CD4-positive, alpha-beta T cell treated with Interleukin-21 for 1 hour (primary cell): ENCODE measurements at regions not wholly inside any gene's neighbourhood (a gene's known extent, or its start where the extent isn't known, plus 50 kb on each side); places are given as distances from the start of the nearest gene placed in this dataset.

Source experiments
- DNase-seq: peaks from one replicate; pipeline ENCODE4 v3.0.0-alpha.2; 2020

- DNase-seq, result no peak
Observed at GRCh38 chr10:130230036-130230435, 93.8 kb downstream of the GLRX3 start.

GRCh38 chr10:130230611-130231010 lies 94.4 kb downstream of the GLRX3 start:
- no peak for DNase-seq

GRCh38 chr10:130231251-130231741 lies 95.1 kb downstream of the GLRX3 start:
- no peak for DNase-seq

- no peak for DNase-seq
Observed at GRCh38 chr10:130232166-130233034, 96.2 kb downstream of the GLRX3 start.

DNA sequence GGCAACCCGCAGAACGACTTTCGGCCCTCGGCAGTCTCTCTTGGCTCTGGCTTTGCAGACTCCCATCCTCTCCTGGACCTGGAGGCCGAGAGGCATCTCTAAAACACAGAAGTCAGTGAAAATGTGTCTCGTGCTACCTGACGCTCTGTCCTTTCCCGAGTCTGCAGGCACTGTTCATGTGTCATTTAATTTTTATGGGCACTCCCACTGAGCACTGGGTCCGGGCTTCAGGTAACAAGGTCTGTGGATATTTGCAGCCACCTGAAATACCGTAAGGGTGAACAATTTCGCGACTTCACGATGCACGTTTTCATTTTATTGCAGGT lies 96.8 kb downstream of the GLRX3 start:
- DNase-seq, result no peak

DNA sequence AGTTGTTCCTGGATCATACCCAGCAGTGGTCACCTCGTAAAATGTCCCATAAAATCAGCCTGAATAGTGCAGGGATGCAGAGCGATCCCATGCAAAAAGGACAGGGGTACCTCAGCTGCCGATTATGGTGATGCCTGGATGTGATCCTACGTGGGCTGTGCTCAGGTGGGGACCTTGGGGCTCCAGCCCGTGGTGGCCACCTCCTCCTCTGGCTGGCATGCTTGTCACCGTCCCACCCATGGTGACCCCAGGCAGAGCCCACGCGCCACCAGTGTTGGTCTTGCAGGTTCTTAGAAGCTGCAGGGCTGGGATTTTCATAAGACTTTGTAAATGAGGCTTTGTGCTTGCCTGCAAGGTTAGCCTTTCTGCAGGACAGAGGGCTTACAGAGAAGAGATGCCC lies 97.2 kb downstream of the GLRX3 start:
- DNase-seq, result no peak

GRCh38 chr10:130234171-130234965 lies 98.2 kb downstream of the GLRX3 start:
- no peak for DNase-seq

- DNase-seq, result no peak
Observed at GRCh38 chr10:130236711-130237110, 100.5 kb downstream of the GLRX3 start.

GRCh38 chr10:130240409-130240808 lies 104.2 kb downstream of the GLRX3 start:
- no peak for DNase-seq

DNA sequence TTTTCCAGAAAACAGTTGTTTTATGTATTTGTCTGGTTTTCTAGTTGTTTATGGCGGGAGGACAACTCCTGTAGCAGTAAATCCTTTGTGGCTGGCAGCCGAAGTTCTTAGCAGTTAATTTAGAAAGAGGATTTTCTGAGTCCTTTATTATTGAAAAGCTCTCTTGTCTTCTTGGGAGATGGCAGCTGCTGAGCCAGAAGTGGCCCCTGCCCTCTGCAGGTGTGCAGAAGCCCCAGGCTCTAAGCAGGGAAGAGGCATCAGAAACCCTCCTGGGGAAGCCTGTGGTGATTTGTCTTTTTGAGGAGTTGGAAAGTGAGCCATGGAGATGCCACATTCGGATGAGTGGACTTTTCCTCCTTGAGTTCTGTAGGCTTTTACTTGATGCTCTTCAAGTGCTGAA lies 106.3 kb downstream of the GLRX3 start:
- DNase-seq, result no peak

DNA sequence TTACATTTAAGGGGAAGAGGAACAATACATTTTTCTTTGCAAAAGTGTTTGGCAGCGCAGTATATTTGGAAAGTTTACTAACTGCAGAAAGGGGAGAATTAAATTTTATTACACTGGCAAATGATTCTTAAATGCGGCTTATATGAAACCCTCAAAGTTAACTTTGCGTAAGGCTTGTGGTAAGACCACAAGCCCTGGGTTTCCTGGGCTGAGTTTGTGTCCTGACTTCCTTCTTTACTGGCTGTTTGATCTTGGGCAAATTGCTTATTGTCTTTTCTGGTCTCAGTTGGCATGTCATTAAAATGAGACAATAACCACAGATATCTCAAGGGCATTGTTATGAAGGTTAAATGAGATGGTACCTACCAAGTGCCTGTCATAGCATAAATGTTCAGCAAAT lies 106.8 kb downstream of the GLRX3 start:
- DNase-seq, result no peak

DNA sequence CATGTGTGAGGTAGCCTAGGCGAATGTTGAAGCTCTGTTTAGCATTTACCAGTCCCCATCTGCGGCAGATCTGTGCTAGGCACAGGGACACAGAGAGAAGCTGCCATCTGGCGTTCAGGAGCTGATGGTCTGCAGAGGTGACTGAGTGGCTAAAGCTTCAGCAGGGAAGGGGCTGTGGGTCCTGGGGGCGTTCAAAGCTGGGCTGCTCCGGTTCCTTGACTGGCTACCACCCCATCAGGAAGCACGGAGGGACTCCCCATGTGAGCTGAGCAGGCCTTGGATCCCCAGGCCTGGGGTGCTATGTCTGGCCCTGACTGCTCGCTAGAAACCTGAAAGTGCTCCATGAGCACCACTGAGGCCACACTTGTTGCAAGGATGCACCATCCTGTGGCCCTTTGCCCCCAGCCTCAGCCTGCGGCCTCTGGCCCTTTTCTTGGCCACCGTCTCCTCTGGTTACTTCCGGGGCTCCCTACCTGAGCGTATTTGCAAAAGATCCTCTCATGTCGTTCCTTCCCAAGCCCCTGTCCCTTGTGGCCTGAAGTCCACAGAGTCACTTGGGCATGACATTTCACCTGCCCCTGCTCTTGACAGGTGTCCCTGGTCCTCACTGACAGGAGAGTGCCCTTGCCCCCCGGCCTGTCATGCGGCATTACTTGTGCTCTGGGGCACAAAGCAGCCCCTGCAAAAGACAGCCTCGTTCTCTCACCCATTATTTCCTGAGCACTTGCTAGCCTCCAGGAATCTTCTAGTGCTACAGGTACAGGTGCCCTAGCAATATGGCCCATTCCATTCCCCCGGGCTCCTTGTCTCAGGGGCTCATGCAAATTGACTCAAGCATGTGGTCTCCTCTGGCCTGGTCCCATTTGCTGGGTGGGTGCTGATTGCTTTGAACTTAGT lies 108.1 kb downstream of the GLRX3 start:
- DNase-seq, result no peak

- DNase-seq, result no peak
Observed at GRCh38 chr10:130244928-130245495, 108.8 kb downstream of the GLRX3 start.

- no peak for DNase-seq
Observed at GRCh38 chr10:130246113-130246512, 109.9 kb downstream of the GLRX3 start.

DNA sequence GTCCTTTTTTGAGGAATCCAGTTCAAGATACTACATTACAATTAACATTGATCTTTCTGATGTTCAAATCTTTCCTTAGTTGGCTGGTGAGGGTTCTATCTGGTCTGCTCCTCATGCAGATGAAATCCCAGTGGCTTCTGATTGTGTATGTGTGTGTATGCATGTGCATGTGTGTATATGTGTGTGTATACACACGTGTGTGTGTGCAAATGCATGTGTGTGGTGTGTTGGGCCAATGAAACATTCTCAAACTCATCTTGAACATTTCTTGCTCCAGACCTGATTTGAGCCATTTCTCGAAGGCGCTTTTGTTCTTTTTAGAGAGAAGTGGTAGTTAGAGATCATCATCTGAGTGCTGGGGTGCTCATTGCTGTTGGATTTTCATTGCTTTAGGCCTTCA lies 113.9 kb downstream of the GLRX3 start:
- DNase-seq, result no peak

- DNase-seq, result no peak
Observed at GRCh38 chr10:130251766-130252165, 115.6 kb downstream of the GLRX3 start.

- DNase-seq, result no peak
Observed at GRCh38 chr10:130254243-130254642, 118.1 kb downstream of the GLRX3 start.

GRCh38 chr10:130254662-130255061 lies 118.5 kb downstream of the GLRX3 start:
- no peak for DNase-seq

- DNase-seq, result no peak
Observed at GRCh38 chr10:130255777-130256176, 119.6 kb downstream of the GLRX3 start.

DNA sequence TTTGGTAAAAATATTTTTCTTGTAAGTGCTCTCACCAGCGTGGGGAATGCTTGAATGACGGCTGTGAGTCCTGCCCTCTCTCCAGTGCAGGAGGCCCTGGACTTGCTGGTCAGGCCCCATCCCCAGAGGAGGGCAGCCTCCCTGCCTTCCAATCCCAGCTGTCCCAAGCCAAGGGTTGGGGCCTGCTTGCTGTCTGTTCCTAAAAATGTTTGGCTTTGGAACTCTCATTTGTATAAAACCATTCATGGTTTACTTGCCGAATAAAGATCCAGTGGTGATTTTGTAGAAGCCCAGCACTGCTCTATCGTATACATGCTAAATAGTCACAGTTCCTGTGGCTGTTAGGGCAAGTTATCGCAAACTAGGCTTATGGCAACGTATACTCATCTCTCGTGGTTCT lies 121.7 kb downstream of the GLRX3 start:
- no peak for DNase-seq

DNA sequence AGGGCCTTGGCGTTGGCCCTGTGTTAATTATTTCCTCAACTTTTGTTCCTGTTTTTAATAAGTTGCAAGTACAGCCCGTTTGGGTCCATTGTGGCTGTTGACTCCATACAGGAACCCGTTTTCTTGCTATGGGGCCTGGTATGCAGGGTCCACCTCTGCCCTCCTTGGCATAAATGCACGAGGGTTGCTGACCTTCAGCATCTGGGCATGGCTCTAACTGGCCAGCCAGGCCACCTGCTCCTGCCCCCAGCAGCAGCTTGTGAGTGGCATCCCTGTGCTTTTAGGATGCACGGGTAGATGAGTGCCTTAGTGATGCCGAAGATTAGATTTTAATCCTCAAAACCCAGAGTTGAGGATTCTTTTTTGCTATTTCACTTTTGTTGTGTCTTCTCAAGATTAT lies 123.2 kb downstream of the GLRX3 start:
- DNase-seq, result no peak

DNA sequence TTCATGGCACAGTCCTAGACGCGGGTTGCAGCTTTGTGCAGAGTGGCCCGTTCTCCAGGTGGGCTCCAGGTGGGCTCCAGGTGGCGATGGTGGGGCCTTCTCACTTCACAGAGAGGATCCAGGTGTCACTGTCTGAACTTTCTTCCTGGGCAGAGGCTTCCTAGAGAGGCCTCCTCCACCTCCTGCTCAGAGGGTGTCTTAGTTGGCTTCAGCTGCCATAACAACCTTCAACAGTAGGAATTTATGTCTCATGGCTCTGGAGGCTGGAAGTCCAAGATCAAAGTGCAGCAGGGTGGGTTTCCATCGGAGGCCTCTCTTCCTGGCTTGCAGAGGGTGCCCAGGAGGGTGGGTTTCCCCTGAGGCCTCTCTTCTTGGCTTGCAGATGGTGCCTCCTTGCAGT lies 125.1 kb downstream of the GLRX3 start:
- DNase-seq, result no peak

DNA sequence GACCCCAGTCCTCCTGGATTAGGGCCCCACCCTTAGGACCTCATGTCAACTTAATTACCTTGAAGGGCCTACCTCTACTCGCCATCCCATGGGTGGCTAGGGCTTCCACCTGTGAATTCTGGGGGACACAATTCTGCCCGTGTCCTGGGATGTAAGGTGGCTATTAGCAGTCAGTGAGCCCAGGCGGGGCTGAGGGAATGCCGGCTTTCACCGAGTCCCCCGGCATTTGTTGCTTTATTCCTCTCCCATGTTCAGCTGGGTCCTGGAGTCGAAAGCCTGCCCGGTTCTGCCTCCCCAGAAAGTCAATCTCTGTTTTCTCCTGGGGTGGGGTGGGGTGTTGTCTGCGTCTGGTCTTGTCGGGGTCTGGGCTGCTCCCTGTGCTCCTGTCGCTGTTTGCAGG lies 125.6 kb downstream of the GLRX3 start:
- DNase-seq, result no peak
